ENCODE measurements at regions not wholly inside any gene's neighbourhood (a gene's known extent, or its start where the extent isn't known, plus 50 kb on each side); places are given as distances from the start of the nearest gene placed in this dataset.
A peak's percentile ranks its signal among the peaks of the same experiment; 100 is the strongest.

DNA sequence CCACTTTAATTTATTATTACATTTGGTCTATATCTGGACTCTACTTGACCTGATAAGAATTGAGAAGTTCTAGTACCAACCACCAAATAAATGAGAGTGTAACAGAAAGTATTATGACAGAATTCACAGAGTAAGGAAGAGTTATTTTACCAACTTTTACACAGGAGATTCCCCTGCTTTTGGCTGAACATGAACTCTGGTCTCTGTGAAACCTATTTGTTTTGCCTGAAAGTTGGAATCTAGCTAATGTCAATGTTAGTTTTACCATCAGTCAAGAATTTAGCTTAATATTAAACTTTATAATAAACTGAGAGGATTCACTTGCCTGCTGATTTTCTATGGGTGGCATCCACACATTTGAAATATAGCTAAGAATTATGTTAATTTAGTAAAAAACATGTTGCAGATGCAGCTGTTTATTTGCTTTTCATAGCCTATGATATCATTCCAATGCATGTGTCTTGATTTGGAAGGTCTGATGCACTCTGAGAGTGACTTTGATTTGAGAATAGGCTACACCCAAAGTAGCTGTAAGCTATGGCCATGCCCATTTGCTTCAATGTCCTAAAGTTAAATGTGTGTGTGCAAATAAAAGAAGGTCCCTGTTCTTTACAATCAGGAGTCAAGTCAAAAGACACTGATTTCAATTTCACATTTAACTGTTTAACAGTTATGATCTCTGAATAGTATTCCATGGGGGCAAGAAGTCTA is 150.9 kb upstream of the RASGEF1B start:
- DNase-seq = no peak

DNA sequence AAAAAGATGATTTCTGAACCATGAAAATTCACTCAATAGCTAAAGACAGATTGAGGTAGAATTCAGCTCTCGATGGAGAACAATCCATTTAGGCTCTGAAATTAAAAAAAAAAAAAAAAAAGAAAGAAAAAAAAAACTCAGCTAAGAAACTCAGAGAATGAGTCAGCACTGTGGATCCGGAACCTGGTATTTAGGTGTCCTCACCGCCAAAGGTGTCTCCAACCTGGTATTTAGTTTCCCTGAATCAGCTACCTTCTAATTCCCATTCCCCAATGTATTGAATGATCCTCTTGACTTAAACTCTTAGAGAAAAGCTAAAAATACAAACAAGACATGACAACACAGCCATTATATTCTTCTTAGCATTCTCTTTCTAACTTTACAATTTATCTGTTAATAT is 150.3 kb upstream of the RASGEF1B start:
- no peak for DNase-seq

DNA sequence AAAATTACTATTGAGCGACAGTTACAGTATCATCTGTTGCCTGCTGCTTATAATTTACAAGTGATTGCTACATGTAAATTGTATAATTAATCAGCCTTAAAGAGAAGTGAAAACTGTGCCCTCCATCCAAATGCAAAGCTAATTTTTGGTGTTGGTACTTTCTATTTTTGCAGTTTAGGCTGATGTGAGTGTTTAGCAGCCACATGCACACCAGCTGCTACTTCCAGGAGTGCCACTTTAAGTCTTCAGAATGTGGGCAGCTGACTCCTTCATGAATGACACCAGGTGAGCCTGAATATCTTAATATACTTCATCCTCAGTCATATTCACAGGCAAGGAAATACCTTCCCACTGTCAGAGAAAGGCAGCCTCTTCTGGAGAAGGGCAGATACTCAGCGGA is 149.8 kb upstream of the RASGEF1B start:
- DNase-seq = no peak

DNA sequence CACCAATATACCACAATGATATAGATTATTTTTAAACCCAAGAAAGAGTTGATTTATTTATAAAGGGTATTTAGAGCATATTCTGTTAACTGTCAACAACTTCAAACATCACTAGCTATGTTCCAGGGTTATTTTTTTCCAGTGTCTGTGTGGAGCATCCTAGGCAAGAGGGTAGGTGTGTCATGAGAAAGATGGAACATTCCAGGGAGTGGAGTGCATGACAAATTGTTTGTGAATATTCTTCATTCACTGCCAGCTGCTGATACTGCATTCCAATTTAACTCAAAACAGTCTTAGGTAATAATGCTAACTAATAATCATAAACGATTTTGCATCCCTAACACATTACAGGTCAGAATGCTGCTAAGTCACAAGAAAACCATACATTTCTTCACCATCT is 148.7 kb upstream of the RASGEF1B start:
- no peak for DNase-seq

DNA sequence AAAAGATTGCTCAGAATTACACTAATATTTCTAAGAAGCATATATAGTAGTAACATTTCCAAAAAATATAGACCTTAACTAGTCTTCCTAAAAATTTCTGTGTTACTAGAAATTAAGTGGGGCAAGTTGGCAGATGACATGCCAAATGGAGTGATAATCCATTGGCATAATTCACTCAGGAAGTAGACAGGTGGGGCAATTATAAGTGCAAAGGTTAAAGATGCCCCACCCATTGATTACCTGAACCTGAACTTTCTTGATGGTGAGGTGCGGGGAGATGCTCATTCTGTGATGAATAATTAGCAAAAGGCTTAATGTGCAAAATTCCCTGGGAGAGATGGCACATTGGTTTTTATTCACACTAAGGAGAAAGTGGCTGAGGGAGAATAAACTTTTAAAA is 145.8 kb upstream of the RASGEF1B start:
- no peak for DNase-seq

DNA sequence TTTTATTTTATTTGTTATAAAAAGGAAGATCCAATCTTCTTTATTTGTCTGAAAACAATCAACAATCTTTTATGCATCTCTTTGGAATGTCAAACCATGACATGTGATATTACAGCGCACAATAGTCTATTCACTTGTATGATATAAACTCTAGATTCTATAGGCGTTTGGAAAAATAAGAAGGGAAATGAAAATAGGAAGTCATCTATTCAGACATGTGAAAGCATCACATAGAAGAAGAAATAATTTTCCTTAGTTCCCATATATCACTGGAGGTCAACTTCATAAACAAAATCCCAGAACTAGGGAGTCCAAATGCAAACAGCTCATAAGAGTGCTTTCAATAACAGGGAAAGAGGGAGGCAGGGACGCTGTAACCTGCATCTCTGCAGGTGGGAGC is 139.5 kb upstream of the RASGEF1B start:
- DNase-seq = no peak

DNA sequence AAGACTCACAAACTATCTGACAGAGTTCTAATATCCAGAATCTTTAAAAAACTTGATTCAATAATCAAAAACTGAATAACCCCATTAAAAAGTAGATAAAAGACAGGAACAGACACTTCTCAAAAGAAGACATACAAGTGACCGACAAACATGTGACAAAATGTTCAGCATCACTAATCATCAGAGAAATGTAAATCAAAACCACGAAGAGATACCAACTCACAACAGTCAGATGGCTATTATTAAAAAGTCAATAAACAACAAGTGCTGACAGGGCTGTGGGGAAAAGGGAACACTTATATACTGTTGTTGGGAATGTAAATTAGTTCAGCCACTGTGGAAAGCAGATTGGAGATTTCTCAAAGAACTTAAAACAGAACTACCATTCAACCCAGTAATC is 138.1 kb upstream of the RASGEF1B start:
- no peak for DNase-seq

DNA sequence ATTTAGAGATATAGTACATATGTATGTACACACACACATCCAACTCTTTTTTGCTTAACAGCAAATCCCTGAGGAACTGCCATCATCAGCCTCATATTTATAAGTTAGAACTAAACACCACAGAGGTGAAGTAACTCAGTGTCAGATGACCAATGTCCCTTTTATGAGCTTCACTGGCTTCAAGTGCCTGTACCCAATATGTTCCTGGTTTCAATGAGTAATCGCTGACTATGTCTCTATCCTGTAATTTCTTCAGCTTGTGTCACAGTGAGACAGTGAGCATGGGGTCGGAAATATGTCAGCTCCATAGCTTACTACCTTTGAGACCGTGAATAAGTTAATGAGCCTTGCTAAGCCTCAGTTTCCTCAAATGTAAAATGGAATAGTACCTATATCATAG is 136.2 kb upstream of the RASGEF1B start:
- DNase-seq = no peak

DNA sequence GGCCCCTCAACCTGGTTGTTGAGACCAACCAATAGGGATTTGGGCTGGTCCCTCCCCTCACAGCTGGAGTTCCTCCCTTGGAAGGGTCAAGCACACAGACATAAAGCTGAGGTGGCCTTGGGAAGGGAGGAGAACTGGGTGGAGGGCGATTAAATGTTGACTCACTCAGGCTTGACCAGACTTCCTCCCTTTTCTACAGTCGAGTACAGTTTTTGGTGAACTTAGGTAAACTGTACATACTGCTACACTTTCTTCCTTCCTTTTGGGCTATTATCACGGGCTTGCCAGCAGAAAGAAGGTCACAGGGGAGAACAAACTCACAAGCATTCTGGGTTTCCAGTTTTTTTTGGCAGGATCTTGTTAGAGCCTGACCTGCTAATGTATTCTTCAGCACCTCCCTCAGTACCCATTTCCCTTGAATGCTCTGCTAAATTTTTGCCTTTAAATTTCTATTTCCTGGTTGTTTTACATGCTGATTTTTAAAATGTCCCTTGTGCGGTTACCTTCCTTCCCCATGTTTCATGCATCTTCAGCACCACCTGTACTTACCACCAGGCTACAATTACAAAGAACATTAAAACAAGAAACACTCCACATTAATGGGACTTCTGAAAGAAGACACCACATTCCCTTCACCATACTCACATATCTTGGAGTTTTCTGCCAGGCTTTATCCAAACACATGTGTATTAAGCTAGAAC is 135.2 kb upstream of the RASGEF1B start:
- DNase-seq = no peak

DNA sequence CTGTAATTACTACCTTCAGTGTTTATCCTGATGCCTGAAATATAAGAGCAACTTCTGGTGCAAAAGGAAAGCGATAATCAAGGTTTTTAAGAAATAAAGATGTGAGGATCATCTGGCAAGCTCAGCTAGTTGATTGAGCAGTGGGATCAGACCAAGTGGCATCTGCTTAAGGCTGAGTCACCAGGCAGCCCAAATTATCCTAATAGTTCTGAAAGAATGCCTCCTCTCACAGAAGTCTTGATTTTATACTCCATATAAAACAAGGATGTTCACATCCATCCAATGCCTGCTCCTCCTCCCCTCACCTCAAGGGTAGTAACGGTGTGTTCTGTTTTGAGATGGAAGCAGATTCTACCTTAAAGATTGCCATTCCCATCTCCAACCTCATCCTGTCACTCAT is 134.5 kb upstream of the RASGEF1B start:
- DNase-seq = no peak

DNA sequence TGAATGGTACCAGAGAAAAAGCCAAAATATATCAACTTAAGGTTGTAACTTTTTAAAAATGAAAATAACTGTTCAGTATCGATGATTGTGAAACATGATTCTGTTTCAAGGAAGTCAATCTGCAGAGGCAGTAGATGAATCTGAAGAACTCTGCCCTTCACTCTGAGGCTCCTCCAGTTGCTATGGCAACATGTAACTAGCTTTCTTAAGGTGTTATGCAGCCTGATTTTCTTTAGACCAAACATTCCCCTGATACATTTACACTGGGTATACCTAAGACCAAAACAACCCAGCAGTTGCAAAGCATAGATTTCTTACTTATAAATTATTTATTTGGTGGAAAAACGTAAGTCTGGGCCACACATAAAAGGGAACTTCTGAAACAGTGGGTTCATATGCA is 133.6 kb upstream of the RASGEF1B start:
- DNase-seq = no peak

DNA sequence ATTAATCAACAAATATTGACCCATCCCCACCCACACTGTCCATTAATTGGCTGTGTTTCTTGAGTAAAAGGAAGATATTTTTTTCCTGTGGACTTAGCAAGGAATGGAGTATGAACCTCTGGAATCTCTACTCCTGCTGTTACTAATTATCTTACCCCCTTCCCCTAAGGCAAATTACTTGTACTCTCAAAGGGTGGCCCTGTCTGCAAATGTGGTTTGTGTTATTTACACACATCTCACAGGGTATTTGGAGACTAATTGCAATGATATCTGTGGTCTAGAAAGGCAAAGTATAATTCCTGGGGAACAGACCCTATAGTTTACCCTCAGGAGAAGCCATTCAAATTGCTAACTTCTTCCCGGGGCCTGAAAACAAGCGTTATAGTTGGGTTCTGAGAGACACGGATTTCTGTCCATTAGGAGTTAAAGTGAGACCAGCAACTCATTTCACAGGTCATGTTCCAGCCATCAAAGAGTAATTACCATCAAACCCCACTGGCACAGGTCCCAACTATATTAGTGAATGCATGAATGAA is 133.0 kb upstream of the RASGEF1B start:
- no peak for DNase-seq

DNA sequence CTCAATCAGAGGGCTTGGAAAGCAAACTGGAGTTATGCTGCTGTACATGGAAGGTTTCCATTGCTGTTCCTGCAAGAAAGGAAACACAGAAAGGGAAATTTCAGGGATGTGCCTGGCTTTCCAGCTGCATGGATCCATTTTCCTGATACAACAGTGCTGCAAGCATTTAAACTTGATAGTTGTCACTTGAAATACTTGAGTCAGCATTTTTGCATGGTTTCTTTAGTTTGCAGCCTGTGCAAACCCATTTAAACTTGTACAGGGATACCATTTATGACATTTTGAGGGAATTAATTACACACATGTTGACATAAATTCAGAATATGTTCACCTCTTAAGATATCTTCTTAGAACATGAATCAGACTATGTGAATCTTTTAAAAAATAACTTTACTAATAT is 131.1 kb upstream of the RASGEF1B start:
- DNase-seq = no peak

DNA sequence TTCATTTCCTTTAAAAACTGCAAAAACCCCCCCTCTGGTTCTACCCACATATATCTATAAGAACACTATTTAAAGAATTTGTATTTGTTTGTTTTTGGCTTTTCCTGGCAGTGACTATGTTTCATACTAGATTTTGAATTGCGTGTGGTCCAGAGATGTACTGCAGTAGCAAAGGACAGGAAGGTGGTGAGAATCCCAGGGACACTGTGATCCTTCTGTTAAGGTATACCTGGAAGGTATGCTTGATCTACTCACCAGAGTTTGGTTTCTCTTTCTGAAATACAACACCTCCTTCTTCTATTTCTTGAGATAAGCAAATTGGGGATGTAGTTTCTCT is 129.6 kb upstream of the RASGEF1B start:
- peak; percentile 42 for DNase-seq

DNA sequence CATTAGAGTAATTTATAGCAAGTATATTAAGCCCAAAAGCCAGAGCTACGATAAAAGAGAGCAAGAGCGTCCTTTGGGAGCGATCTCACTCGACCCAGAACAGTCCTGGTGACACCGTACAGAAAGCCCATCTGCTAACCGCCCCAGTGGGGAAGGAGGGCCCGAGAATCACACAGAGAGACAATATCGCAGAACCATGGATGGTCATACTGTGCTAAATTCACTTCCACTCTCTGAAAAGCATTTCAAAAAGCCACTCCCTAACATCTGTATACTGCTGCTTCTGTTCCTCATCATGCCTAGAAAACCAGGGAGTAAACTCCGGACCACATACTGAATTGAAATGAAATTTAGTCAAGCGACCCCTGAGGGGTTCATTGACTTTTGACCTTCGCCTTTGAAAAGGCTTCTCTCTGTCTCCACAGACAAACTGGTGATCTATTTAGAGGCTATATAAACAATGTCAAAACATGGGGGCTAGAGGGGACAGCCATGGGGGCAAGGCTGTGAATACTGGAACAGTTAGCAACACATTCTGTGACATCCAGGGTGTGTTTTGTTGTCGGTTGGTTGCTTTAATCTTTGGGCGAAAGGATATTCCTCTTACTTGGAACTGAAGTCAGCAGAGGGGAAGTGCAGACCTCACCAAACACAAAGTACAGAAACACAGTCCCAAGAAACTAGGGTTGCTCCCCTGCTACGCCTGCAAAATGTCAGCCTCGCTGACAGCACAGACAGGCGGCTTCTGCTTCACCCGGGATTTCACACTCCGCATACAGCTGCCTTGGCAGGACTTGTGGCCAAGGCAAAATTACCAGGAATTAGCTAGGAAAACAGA is 129.0 kb upstream of the RASGEF1B start:
- DNase-seq = no peak

DNA sequence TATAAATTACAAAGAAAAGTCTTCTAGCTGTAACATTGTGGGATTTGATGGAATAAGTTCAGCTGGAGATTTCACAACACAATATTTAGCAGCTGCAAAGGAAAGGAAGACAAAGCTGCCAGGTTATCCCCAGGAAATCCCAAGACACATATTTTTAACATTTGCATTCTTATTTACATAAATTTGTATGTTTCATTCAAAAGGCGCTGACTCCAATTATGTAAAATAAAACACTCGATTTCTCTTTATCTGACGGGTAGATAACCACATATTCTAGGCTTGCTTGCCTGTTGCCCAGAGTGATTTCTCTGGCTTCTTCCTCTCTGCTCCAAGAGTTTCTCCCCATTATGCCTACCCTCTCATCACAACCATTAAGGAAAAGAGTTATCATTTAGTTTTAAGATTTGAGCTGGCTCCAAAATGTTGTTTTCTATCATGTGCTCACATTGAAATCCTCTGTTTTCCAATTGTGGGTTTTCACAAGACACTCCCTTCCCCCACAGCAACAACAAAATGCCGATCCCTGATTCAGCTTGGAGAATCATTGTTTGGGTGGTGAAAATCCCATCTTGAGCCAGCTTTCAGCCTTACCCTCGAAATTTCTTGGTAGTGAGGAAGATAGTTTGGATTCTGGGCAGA is 128.2 kb upstream of the RASGEF1B start:
- DNase-seq = no peak

DNA sequence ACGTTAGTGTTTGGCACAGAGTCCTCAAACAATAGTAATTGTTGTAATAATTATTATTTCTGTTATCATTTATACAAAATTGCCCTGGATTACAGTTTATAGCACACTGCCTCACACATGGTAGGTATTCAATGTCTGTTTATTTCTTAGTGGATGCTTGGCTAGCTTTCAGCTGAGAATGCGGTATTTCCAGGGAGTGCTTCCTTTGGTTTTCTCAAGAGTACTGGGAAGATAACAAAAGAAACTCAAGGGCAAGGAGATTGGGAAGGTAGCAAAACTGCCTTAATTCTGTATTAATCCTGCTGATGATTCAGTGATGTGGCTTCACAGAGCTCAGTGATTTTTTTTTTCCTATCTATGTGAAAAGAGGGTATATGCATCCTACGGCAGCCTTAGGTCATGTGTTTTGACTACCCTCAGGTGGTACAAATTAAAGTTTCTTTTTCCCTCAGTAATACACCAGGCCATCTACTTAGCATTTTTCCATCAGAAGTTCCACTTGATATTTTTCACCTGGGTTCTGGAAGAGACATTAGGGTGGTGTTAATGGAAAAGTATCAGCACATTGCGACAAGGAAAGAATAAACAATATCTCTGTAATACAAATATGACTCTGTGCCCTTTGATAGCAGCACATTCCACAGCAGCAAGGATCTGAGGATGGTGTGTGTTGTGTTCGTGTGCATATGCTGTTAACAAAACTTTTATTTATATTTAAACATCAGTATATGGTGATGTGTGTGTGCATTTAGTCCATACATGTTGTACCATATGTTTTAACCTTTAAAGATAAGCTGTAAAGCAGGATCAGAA is 124.3 kb upstream of the RASGEF1B start:
- DNase-seq = no peak

DNA sequence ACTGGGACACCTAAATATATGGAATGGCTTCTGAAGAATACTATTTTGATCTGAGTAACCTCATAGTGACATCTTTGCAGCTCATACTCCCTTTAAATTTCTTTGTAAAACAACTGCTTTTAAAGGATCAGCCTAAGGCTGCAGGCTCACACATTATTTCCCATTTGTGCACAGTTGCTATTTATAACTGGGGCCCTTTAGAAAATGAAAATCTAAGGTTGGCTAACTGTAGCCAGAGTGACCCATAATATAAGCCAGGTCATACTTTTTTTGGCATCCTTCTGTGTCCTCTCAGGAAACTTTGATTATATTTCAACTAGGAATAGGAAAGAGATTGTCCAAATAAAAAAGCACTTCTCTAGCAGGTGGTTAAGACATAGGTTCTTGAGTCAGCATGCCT is 123.6 kb upstream of the RASGEF1B start:
- no peak for DNase-seq

DNA sequence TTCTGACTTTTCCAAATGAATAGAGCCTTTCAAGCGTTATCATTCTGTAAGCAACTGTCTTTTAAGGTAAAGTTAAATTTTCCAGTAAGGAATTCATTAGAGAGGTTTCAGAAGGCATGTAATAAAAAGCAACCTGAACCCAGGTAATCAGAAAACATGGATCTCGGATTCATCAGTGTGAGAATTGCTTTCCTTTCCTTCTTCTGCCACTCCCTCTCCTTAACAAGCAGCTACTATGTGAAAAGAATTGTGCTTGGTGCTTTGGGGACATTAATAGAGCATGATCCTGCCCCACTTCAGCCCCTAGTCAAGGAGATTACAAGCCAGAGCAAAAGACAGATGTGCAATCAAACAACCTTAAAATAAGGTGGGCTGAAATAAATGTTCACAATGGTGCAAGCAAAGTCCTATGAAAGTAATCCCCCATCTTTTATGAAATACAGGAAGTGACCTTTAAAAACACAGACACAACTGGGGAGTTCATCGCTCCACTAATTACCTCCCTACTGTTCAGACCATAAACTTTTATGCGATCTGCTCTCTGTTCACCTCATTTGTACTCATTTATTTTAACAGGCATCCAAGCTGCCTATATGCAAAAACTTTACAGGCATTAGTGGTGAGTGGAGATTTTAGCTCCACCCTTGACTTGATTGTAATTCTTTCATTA is 122.9 kb upstream of the RASGEF1B start:
- no peak for DNase-seq

DNA sequence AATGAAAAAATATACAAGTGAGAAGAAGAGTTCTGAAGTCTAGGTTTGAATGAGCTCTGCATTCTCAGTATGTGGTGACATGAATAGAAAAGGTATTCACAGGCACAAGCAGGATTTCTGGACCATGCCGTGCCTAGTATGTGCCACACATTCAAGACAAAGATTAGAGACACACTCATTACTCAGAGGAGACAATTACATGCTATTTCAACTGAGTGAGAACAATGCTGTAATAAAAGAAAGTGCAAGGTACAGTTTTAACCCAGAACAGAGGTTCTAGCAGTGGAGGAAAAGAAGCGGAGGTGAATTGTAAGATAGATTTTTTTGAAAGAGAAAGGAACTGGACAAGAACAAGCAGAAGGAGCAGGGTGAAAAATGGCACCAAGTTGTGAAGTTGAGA is 121.0 kb upstream of the RASGEF1B start:
- DNase-seq = no peak

DNA sequence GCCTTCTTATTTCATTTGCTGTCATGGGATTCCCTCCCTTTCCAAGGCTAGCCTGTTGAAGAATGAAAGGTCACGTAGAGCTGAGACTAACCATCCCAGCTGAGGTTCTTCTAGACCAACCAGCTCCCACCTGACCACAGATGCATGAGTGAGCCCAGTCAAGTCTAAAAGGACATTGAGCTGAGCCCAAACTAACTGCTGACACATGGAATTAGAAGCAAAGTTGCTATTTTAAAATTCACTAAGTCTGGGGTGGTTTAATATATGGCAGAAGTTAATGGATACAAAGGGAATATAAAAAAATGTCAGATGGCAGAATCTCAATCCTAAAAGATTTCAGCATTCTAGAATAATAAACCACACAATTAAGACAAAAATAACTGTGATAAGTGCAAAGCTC is 118.9 kb upstream of the RASGEF1B start:
- DNase-seq = no peak

DNA sequence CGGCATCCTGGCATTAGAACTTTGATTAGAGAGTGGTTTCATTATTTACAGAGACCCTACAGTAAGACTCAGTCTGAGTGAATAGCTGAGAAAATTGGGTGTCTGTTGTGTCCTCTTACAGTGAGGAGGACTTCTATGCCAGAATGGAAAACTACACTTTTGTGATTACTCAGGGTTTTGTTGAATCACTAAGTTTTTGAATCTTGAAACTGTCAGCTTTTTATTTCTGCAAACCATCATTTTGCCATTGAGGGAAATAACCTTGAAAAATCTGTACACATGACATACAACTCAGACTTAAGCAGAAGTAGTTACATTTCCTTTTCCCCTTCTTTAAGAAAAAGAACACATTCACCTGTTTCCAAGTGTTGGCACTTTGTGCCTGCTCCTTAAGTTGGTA is 117.6 kb upstream of the RASGEF1B start:
- DNase-seq = no peak

Data from fibroblast of skin of back (primary cell).